K562 (cell line): ENCODE measurements at regions not wholly inside any gene's neighbourhood (a gene's known extent, or its start where the extent isn't known, plus 50 kb on each side); places are given as distances from the start of the nearest gene placed in this dataset.

Source experiments
- ATAC-seq: fragments of 200-7000 bp; cut with Tn5 transposase; 3 replicates; pipeline ENCODE4 v1.9.1; 2020; ENCODE audit warnings: moderate library complexity
- BruUV-seq: library from RNA; stranded (reverse); fragments of 400-500 nt; replicated peaks from 2 replicates; lab custom pipeline; 2021; lab: Mats Ljungman, UMichigan
- CTCF ChIA-PET: fragments of 300-600 bp; formaldehyde crosslinking; extraction: SDS; loops from one replicate; lab custom pipeline; 2021; ENCODE audit warnings: low intra/inter-chr PET ratio; lab: Yijun Ruan, JAX
- POLR2A ChIA-PET: fragments of 300-600, 350-650 bp; sonication (Branson Sonifier 250); formaldehyde crosslinking; extraction: SDS; loops from one replicate; lab custom pipeline; 2021; ENCODE audit warnings: antibody characterized with exemption, inconsistent platforms; lab: Yijun Ruan, JAX
- DNase-seq, 4 experiments: peaks; one replicate each; pipeline versions ENCODE4 v3.0.0 to v3.0.0-alpha.2; 2011 to 2018; ENCODE audit warnings: low spot score in 3 of 4, mixed read lengths in 3 of 4; ENCODE audit errors: extremely low read depth in 1 of 4
- FAIRE-seq: peaks from 2 replicates; lab custom pipeline; 2011; peaks lifted over from hg19 to GRCh38; lab: Jason Lieb, UNC
- H2AFZ ChIP-seq: 2 replicates; pipeline ENCODE4 v1.6.0; 2011; ENCODE audit warnings: low read depth, low read length, control low read depth, inconsistent platforms
- H3K27ac ChIP-seq: fragments of 200-600 bp; 3 replicates; pipeline ENCODE4 v1.8.0; 2011; ENCODE audit warnings: low read depth, mild to moderate bottlenecking, control low read depth, inconsistent platforms, low read length, moderate library complexity, mixed read lengths; ENCODE audit errors: extremely low read depth
- H3K27me3 ChIP-seq, 2 experiments: fragments of 300-600 bp in 1 of 2; 2 replicates in 1 of 2; 3 replicates in 1 of 2; pipeline versions ENCODE4 v1.6.0 to v1.8.0; 2011; ENCODE audit warnings: inconsistent platforms in 2 of 2, low read length in 2 of 2, mild to moderate bottlenecking in 1 of 2, mixed read lengths in 1 of 2, moderate library complexity in 1 of 2; ENCODE audit not compliant: control insufficient read depth in 2 of 2, insufficient read depth in 2 of 2
- H3K36me3 ChIP-seq: fragments of 300-600 bp; 3 replicates; pipeline ENCODE4 v1.8.0; 2011; ENCODE audit warnings: mild to moderate bottlenecking, low read length, inconsistent platforms; ENCODE audit not compliant: control insufficient read depth, insufficient read depth
- H3K4me1 ChIP-seq, 2 experiments: fragments of 200-600 bp in 1 of 2; replicated peaks in 1 of 2; 2 replicates in 1 of 2; 3 replicates in 1 of 2; pipeline versions ENCODE4 v1.5.1 to v1.8.0; 2011; ENCODE audit warnings: inconsistent platforms in 2 of 2, low read length in 2 of 2, mild to moderate bottlenecking in 1 of 2, mixed read lengths in 1 of 2, moderate library complexity in 1 of 2; ENCODE audit not compliant: control insufficient read depth in 2 of 2, insufficient read depth in 2 of 2
- H3K4me2 ChIP-seq: 2 replicates; pipeline ENCODE4 v1.6.1; 2011; ENCODE audit warnings: low read length, control low read depth, inconsistent platforms, mixed read lengths; ENCODE audit not compliant: insufficient read depth
- H3K4me3 ChIP-seq: fragments of 200-600 bp; sonication (generic), shearing (Covaris generic); 2 replicates; pipeline ENCODE4 v1.5.1; 2016; ENCODE audit warnings: control low read depth, inconsistent platforms
- H3K79me2 ChIP-seq: fragments of 200-600 bp; 3 replicates; pipeline ENCODE4 v1.8.0; 2011; ENCODE audit warnings: low read length, inconsistent platforms; ENCODE audit not compliant: control insufficient read depth, insufficient read depth
- H3K9ac ChIP-seq, 2 experiments: 2 replicates each; pipeline versions ENCODE4 v1.6.0 to v1.6.1; 2011; ENCODE audit warnings: low read depth in 2 of 2, low read length in 2 of 2, control low read depth in 1 of 2, inconsistent platforms in 1 of 2, mild to moderate bottlenecking in 1 of 2, mixed read lengths in 1 of 2; ENCODE audit not compliant: insufficient read depth in 1 of 2
- H3K9me1 ChIP-seq: one replicate; pipeline ENCODE4 v1.6.0; 2011; ENCODE audit warnings: inconsistent platforms, mild to moderate bottlenecking, low read length, moderate library complexity; ENCODE audit not compliant: control insufficient read depth, insufficient read depth
- H3K9me3 ChIP-seq: replicated peaks from 2 replicates; pipeline ENCODE4 v1.5.1; 2011; ENCODE audit warnings: low read depth, low read length, inconsistent platforms; ENCODE audit not compliant: control insufficient read depth, insufficient read depth
- H4K20me1 ChIP-seq: replicated peaks from 2 replicates; pipeline ENCODE4 v1.6.1; 2011; ENCODE audit warnings: low read length, inconsistent platforms, mixed read lengths; ENCODE audit not compliant: control insufficient read depth, insufficient read depth
- HMGN3 ChIP-seq: IDR thresholded peaks from 2 replicates; pipeline ENCODE4 v1.6.1; 2011; ENCODE audit warnings: borderline replicate concordance, low read depth, mild to moderate bottlenecking, mixed read lengths, low read length; ENCODE audit not compliant: insufficient read length; ENCODE audit errors: extremely low read depth
- WGBS: fragments of 100-300 bp; shearing (Covaris generic); methylation state at CpG from one replicate; pipeline ENCODE4 v1.1.6; 2016; ENCODE audit warnings: low coverage, mixed read lengths; ENCODE audit not compliant: insufficient coverage; ENCODE audit errors: missing lambda C conversion rate; 5-methylcytosine and 5-hydroxymethylcytosine counted together
- in situ Hi-C: fragments of 300-500 bp; cut with MboI; formaldehyde crosslinking; loops from 4 replicates; pipeline ENCODE4 v1.15.0; 2018; ENCODE audit warnings: inconsistent platforms, mixed read lengths
- intact Hi-C: fragments of 100-400 bp; cut with micrococcal nuclease; formaldehyde crosslinking; loops from 2 replicates; pipeline ENCODE4 v1.14.2; 2022
- TF ChIP-seq, protein P1 (sequence below): fragments of 450-650 bp; formaldehyde crosslinking; IDR thresholded peaks from 2 replicates; pipeline ENCODE4 v1.4.0; 2020; ENCODE audit warnings: mild to moderate bottlenecking, moderate library complexity
- TF ChIP-seq, protein P2 (sequence below): fragments of 450-650 bp; formaldehyde crosslinking; IDR thresholded peaks from 2 replicates; pipeline ENCODE4 v1.4.0; 2020; ENCODE audit warnings: mild to moderate bottlenecking, moderate library complexity
- TF ChIP-seq, protein P3 (sequence below): fragments of 450-650 bp; IDR thresholded peaks from 2 replicates; pipeline ENCODE4 v1.6.1; 2017; ENCODE audit warnings: antibody characterized with exemption
- TF ChIP-seq, protein P4 (sequence below): fragments of 250-450 bp; sonication (Bioruptor Pico); IDR thresholded peaks from 2 replicates; pipeline ENCODE4 v1.4.0; 2020

DNA sequence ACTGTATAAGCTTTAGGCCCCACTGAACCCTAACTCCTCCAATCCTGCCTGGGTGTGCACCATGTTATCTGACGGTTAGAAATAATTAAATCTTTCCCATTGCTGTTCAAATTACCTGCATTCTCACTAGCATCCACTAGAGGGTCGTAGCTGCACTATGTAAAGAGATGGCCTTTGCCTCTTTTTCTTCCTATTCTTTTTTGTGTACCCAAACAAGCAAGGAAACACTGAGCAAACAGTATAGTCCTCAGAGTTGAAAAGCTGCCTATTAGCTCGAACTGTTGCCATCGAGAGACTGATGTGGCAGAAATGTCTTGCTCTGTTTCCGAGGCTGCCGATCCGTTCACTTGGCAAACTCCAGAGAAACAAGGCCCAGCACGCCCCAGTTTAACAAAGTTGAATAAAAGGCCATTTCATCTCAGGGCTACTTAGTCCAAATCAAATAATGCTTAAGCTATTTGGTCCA is 163.8 kb upstream of the TRPM3 start:
- ChIA-PET POLR2A (interaction anchor here (0.6 kb wide), 1 partner anchor 800 kb away, joined by 5 read pairs; no protein-coding TSS in a partner anchor), CTCF (interaction anchor here (0.7 kb wide), 1 partner anchor 360 kb away, joined by 3 read pairs; no protein-coding TSS in a partner anchor)
- Histone ChIP-seq H3K36me3 (no peaks in the 10 kb centered on the region), H3K4me2 (no peak overlapping the region), H3K4me1 (no peaks in the 10 kb centered on the region), H3K27ac (no peak overlapping the region), H3K9me3 (no peaks in the 10 kb centered on the region), H3K9me1 (no peaks in the 10 kb centered on the region), H3K9ac (no peak overlapping the region), H2AFZ (no peak overlapping the region), H3K4me3 (no peak overlapping the region), H4K20me1 (no peaks in the 10 kb centered on the region), H3K79me2 (no peaks in the 10 kb centered on the region), H3K27me3 (no peaks in the 10 kb centered on the region)
- ATAC-seq (peak; percentile 83), DNase-seq (peak; percentile 12 to 56 (median 26)), FAIRE-seq (peak; percentile 67)
- intact Hi-C loops = loop anchor here (1.0 to 10.0 kb wide), 5 partner anchors 240 to 740 kb away; partner anchors contain the start of gene CEMIP2
- BruUV-seq = no TSS peak
- in situ Hi-C loops = loop anchor here (25.0 kb wide), 2 partner anchors 527 to 727 kb away; no protein-coding TSS in a partner anchor
- WGBS = 25% methylated on average over 8 of the region's 8 CpGs
- TF ChIP-seq, protein P1, sequence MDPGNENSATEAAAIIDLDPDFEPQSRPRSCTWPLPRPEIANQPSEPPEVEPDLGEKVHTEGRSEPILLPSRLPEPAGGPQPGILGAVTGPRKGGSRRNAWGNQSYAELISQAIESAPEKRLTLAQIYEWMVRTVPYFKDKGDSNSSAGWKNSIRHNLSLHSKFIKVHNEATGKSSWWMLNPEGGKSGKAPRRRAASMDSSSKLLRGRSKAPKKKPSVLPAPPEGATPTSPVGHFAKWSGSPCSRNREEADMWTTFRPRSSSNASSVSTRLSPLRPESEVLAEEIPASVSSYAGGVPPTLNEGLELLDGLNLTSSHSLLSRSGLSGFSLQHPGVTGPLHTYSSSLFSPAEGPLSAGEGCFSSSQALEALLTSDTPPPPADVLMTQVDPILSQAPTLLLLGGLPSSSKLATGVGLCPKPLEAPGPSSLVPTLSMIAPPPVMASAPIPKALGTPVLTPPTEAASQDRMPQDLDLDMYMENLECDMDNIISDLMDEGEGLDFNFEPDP (CRISPR knock-in tag) = no peak
- TF ChIP-seq HMGN3 = no peak
- TF ChIP-seq, protein P2, sequence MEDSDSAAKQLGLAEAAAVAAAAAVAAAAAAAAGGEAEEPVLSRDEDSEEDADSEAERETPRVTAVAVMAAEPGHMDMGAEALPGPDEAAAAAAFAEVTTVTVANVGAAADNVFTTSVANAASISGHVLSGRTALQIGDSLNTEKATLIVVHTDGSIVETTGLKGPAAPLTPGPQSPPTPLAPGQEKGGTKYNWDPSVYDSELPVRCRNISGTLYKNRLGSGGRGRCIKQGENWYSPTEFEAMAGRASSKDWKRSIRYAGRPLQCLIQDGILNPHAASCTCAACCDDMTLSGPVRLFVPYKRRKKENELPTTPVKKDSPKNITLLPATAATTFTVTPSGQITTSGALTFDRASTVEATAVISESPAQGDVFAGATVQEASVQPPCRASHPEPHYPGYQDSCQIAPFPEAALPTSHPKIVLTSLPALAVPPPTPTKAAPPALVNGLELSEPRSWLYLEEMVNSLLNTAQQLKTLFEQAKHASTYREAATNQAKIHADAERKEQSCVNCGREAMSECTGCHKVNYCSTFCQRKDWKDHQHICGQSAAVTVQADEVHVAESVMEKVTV (CRISPR knock-in tag) = peak; percentile 23; the same call in 1 of the 2 replicates
- TF ChIP-seq, protein P3, sequence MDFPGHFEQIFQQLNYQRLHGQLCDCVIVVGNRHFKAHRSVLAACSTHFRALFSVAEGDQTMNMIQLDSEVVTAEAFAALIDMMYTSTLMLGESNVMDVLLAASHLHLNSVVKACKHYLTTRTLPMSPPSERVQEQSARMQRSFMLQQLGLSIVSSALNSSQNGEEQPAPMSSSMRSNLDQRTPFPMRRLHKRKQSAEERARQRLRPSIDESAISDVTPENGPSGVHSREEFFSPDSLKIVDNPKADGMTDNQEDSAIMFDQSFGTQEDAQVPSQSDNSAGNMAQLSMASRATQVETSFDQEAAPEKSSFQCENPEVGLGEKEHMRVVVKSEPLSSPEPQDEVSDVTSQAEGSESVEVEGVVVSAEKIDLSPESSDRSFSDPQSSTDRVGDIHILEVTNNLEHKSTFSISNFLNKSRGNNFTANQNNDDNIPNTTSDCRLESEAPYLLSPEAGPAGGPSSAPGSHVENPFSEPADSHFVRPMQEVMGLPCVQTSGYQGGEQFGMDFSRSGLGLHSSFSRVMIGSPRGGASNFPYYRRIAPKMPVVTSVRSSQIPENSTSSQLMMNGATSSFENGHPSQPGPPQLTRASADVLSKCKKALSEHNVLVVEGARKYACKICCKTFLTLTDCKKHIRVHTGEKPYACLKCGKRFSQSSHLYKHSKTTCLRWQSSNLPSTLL = no peak
- TF ChIP-seq, protein P4, sequence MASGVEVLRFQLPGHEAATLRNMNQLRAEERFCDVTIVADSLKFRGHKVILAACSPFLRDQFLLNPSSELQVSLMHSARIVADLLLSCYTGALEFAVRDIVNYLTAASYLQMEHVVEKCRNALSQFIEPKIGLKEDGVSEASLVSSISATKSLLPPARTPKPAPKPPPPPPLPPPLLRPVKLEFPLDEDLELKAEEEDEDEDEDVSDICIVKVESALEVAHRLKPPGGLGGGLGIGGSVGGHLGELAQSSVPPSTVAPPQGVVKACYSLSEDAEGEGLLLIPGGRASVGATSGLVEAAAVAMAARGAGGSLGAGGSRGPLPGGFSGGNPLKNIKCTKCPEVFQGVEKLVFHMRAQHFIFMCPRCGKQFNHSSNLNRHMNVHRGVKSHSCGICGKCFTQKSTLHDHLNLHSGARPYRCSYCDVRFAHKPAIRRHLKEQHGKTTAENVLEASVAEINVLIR (CRISPR knock-in tag) = no peak
